GM12891 (cell line): ENCODE measurements at regions not wholly inside any gene's neighbourhood (a gene's known extent, or its start where the extent isn't known, plus 50 kb on each side); places are given as distances from the start of the nearest gene placed in this dataset.
A peak's percentile ranks its signal among the peaks of the same experiment; 100 is the strongest.
"Not testable (repeated sequence)": the region's sequence is repeated elsewhere in the genome, so short reads cannot be mapped to it uniquely, and the experiment has no call there.

Source experiments
- DNase-seq: peaks from one replicate; pipeline ENCODE4 v3.0.0; 2011; ENCODE audit warnings: low spot score; ENCODE audit not compliant: insufficient read length
- FAIRE-seq: peaks from 2 replicates; lab custom pipeline; 2011; peaks lifted over from hg19 to GRCh38; lab: Jason Lieb, UNC
- PAX5 ChIP-seq: IDR thresholded peaks from 2 replicates; pipeline ENCODE4 v1.6.1; 2011; ENCODE audit warnings: low read length, moderate library complexity, mild to moderate bottlenecking; ENCODE audit not compliant: insufficient read depth, severe bottlenecking
- POLR2A ChIP-seq: IDR thresholded peaks from 2 replicates; pipeline ENCODE4 v1.6.1; 2011; ENCODE audit warnings: low read depth, low read length, control low read depth
- POLR2AphosphoS5 ChIP-seq: IDR thresholded peaks from 2 replicates; pipeline ENCODE4 v1.6.1; 2011; ENCODE audit warnings: low read depth, low read length, control low read depth
- POU2F2 ChIP-seq: IDR thresholded peaks from 2 replicates; pipeline ENCODE4 v1.6.1; 2011; ENCODE audit warnings: low read depth, mild to moderate bottlenecking, control low read depth, low read length, moderate library complexity
- SPI1 ChIP-seq: IDR thresholded peaks from 2 replicates; pipeline ENCODE4 v1.6.1; 2011; ENCODE audit warnings: low read depth, low read length, control low read depth
- TAF1 ChIP-seq: IDR thresholded peaks from 2 replicates; pipeline ENCODE4 v1.6.1; 2011; ENCODE audit warnings: low read depth, low read length, control low read depth

- TF ChIP-seq TAF1 = no peak
- TF ChIP-seq POU2F2 = no peak
- TF ChIP-seq PAX5 = no peak
- TF ChIP-seq POLR2A = no peak
- no peak for TF ChIP-seq POLR2AphosphoS5
- no peak for TF ChIP-seq SPI1
- DNase-seq (no peak), FAIRE-seq (no peak)
These were observed 80.1 kb upstream of the IRX4 start for GRCh38 chr5:1962619-1963355.

- DNase-seq (no peak), FAIRE-seq (no peak)
- TF ChIP-seq TAF1 = no peak
- TF ChIP-seq SPI1 = no peak
- TF ChIP-seq POU2F2 = no peak
- TF ChIP-seq PAX5 = no peak
- TF ChIP-seq POLR2A = no peak
- no peak for TF ChIP-seq POLR2AphosphoS5
These were observed 79.3 kb upstream of the IRX4 start for GRCh38 chr5:1961952-1962595.

- FAIRE-seq (no peak), DNase-seq (no peak)
- TF ChIP-seq POU2F2 (no peak), POLR2A (no peak), TAF1 (no peak), PAX5 (no peak), SPI1 (no peak), POLR2AphosphoS5 (no peak)
These were observed 78.7 kb upstream of the IRX4 start for GRCh38 chr5:1961304-1961946.

- DNase-seq = no peak
- FAIRE-seq = peak; percentile 50
- TF ChIP-seq TAF1 (no peak), POLR2AphosphoS5 (no peak), POLR2A (no peak), SPI1 (no peak), PAX5 (no peak), POU2F2 (no peak)
These were observed 78.0 kb upstream of the IRX4 start for GRCh38 chr5:1960595-1961303.

- no peak for FAIRE-seq
- no peak for TF ChIP-seq POLR2A
- TF ChIP-seq SPI1 = no peak
These were observed 77.2 kb upstream of the IRX4 start for GRCh38 chr5:1959725-1960581.

GRCh38 chr5:1959231-1959630 is 76.5 kb upstream of the IRX4 start:
- DNase-seq (no peak), FAIRE-seq (no peak)
- TF ChIP-seq TAF1 (no peak), SPI1 (no peak)

More at GRCh38 chr5:1959725-1960581, 77.2 kb upstream of the IRX4 start:
- DNase-seq = no peak

- DNase-seq = no peak
- TF ChIP-seq PAX5 = no peak
- no peak for TF ChIP-seq TAF1
- no peak for TF ChIP-seq SPI1
- TF ChIP-seq POLR2AphosphoS5 = no peak
- no peak for TF ChIP-seq POU2F2
- TF ChIP-seq POLR2A = no peak
- no peak for FAIRE-seq
These were observed 75.7 kb upstream of the IRX4 start for GRCh38 chr5:1958211-1959010.

GRCh38 chr5:1955586-1955985 is 72.9 kb upstream of the IRX4 start:
- FAIRE-seq (no peak), DNase-seq (no peak)
- no peak for TF ChIP-seq POLR2A
- no peak for TF ChIP-seq POU2F2
- TF ChIP-seq SPI1 = no peak
- no peak for TF ChIP-seq POLR2AphosphoS5
- TF ChIP-seq PAX5 = no peak
- no peak for TF ChIP-seq TAF1

- not testable (repeated sequence) for FAIRE-seq, DNase-seq
These were observed 71.0 kb upstream of the IRX4 start for GRCh38 chr5:1953710-1954109.
